Neural crest cell (in vitro differentiated cells): ENCODE measurements at regions not wholly inside any gene's neighbourhood (a gene's known extent, or its start where the extent isn't known, plus 50 kb on each side); places are given as distances from the start of the nearest gene placed in this dataset.

Source experiments
- DNase-seq: peaks from one replicate; pipeline ENCODE4 v3.0.0; 2021; ENCODE audit warnings: low read depth, mixed read lengths, low spot score
- H3K27ac Mint-ChIP-seq: one replicate; pipeline ENCODE4 v1.8.0; 2021; ENCODE audit warnings: mild to moderate bottlenecking, mixed read lengths; ENCODE audit not compliant: unreplicated experiment
- H3K27me3 Mint-ChIP-seq: 2 replicates; pipeline ENCODE4 v1.8.0; 2021; ENCODE audit warnings: low read depth, mild to moderate bottlenecking, mixed read lengths
- H3K36me3 Mint-ChIP-seq: 2 replicates; pipeline ENCODE4 v1.8.0; 2021; ENCODE audit warnings: low read depth, mild to moderate bottlenecking, mixed read lengths
- H3K4me1 Mint-ChIP-seq: 2 replicates; pipeline ENCODE4 v1.8.0; 2021; ENCODE audit warnings: mixed read lengths
- H3K4me3 Mint-ChIP-seq: one replicate; pipeline ENCODE4 v1.8.0; 2021; ENCODE audit warnings: mild to moderate bottlenecking, mixed read lengths
- H3K9me3 Mint-ChIP-seq: 2 replicates; pipeline ENCODE4 v1.8.0; 2021; ENCODE audit warnings: mixed read lengths
- TF ChIP-seq, protein P1 (sequence below): fragments of 200-600 bp; sonication (generic); conservative IDR thresholded peaks from 2 replicates; pipeline ENCODE4 v1.5.0; 2021; ENCODE audit warnings: antibody characterized with exemption, mild to moderate bottlenecking

DNA sequence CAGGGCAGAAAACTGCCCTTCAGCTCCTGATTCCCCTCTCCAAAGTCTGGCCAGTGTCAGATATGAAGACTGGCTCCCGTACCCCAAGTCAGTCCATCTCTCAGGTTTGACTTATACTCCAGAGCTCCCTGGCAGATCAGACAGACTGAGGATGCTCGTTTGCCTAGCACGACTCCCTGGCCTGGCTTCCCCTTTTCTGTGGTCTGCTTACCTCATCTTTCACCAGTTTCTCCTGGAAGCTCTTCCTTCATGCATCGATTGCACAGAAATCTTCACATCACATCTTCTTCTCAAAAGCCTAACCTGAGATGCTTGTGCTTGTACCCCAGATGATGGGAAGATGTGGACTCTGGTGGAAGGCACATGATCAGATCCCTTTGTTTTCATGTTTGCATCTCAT lies 387.9 kb upstream of the POU3F3 start:
- no peaks in the 10 kb centered on the region for H3K27me3 Mint-ChIP-seq
- peaks cover 16% of the 10 kb centered on the region for H3K4me1 Mint-ChIP-seq
- H3K4me3 Mint-ChIP-seq: no peak overlapping the region
- H3K9me3 Mint-ChIP-seq: no peaks in the 10 kb centered on the region
- no peak for DNase-seq
- H3K36me3 Mint-ChIP-seq: peaks cover 7% of the 10 kb centered on the region
- TF ChIP-seq, protein P1, sequence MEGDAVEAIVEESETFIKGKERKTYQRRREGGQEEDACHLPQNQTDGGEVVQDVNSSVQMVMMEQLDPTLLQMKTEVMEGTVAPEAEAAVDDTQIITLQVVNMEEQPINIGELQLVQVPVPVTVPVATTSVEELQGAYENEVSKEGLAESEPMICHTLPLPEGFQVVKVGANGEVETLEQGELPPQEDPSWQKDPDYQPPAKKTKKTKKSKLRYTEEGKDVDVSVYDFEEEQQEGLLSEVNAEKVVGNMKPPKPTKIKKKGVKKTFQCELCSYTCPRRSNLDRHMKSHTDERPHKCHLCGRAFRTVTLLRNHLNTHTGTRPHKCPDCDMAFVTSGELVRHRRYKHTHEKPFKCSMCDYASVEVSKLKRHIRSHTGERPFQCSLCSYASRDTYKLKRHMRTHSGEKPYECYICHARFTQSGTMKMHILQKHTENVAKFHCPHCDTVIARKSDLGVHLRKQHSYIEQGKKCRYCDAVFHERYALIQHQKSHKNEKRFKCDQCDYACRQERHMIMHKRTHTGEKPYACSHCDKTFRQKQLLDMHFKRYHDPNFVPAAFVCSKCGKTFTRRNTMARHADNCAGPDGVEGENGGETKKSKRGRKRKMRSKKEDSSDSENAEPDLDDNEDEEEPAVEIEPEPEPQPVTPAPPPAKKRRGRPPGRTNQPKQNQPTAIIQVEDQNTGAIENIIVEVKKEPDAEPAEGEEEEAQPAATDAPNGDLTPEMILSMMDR: no peak
- H3K27ac Mint-ChIP-seq: no peak overlapping the region

- H3K27me3 Mint-ChIP-seq: no peaks in the 10 kb centered on the region
- no peak for DNase-seq
- H3K27ac Mint-ChIP-seq: no peak overlapping the region
- peaks cover 16% of the 10 kb centered on the region for H3K4me1 Mint-ChIP-seq
- TF ChIP-seq, protein P1: no peak
- no peaks in the 10 kb centered on the region for H3K36me3 Mint-ChIP-seq
- no peak overlapping the region for H3K4me3 Mint-ChIP-seq
- no peaks in the 10 kb centered on the region for H3K9me3 Mint-ChIP-seq
These were observed 385.1 kb upstream of the POU3F3 start for GRCh38 chr2:104468846-104469245.

- H3K27ac Mint-ChIP-seq: no peak overlapping the region
- no peaks in the 10 kb centered on the region for H3K9me3 Mint-ChIP-seq
- no peaks in the 10 kb centered on the region for H3K27me3 Mint-ChIP-seq
- no peak for DNase-seq
- H3K4me1 Mint-ChIP-seq: peaks cover 39% of the 10 kb centered on the region
- TF ChIP-seq, protein P1: no peak
- H3K4me3 Mint-ChIP-seq: no peak overlapping the region
- no peaks in the 10 kb centered on the region for H3K36me3 Mint-ChIP-seq
These were observed 381.8 kb upstream of the POU3F3 start for GRCh38 chr2:104472076-104472475.

GRCh38 chr2:104473546-104473945 lies 380.4 kb upstream of the POU3F3 start:
- Mint-ChIP-seq H3K4me1 (peaks cover 38% of the 10 kb centered on the region), H3K27ac (no peak overlapping the region)

DNA sequence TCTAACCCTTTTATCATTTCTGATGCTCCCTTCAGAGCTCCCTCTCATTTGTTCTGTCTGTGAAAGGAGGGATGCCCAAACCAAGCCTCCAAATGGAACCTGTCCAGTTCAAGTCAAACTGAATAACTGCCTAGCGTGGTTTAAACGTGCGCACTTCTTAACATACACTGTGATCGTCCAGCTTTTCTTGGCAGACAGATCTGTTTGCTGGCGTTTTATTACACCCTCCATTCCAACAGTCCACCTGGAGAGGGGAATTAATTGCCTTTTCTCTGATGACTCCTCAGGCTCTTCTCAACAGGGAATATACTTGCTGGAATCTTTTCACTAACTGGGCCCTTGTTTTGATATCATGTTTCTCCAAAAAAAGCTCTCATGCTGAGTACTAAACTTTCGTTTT lies 379.2 kb upstream of the POU3F3 start:
- H3K9me3 Mint-ChIP-seq: no peaks in the 10 kb centered on the region
- TF ChIP-seq, protein P1: no peak
- no peaks in the 10 kb centered on the region for H3K36me3 Mint-ChIP-seq
- no peaks in the 10 kb centered on the region for H3K27me3 Mint-ChIP-seq
- H3K4me3 Mint-ChIP-seq: no peak overlapping the region
- peak overlapping the region; percentile 7 for H3K27ac Mint-ChIP-seq
- H3K4me1 Mint-ChIP-seq: peaks cover 26% of the 10 kb centered on the region
- no peak for DNase-seq

More at GRCh38 chr2:104473546-104473945, 380.4 kb upstream of the POU3F3 start:
- H3K9me3 Mint-ChIP-seq: no peaks in the 10 kb centered on the region
- no peaks in the 10 kb centered on the region for H3K36me3 Mint-ChIP-seq
- H3K4me3 Mint-ChIP-seq: no peak overlapping the region
- DNase-seq: no peak
- TF ChIP-seq, protein P1: no peak
- H3K27me3 Mint-ChIP-seq: no peaks in the 10 kb centered on the region

- peaks cover 25% of the 10 kb centered on the region for H3K4me1 Mint-ChIP-seq
These were observed 377.8 kb upstream of the POU3F3 start for GRCh38 chr2:104476075-104476474.

More at GRCh38 chr2:104476075-104476474, 377.8 kb upstream of the POU3F3 start:
- TF ChIP-seq, protein P1: no peak
- no peaks in the 10 kb centered on the region for H3K27me3 Mint-ChIP-seq
- no peak for DNase-seq
- no peaks in the 10 kb centered on the region for H3K9me3 Mint-ChIP-seq
- H3K36me3 Mint-ChIP-seq: no peaks in the 10 kb centered on the region
- no peak overlapping the region for H3K4me3 Mint-ChIP-seq
- no peak overlapping the region for H3K27ac Mint-ChIP-seq
